NCI-H1694 treated with DMSO at 0.1 percent for 48 hours (cell line): ENCODE measurements at regions not wholly inside any gene's neighbourhood (a gene's known extent, or its start where the extent isn't known, plus 50 kb on each side); places are given as distances from the start of the nearest gene placed in this dataset.

ENCODE experiments used
- DNase-seq: peaks from one replicate; lab custom pipeline; 2025; lab: John Stamatoyannopoulos, UW

DNA sequence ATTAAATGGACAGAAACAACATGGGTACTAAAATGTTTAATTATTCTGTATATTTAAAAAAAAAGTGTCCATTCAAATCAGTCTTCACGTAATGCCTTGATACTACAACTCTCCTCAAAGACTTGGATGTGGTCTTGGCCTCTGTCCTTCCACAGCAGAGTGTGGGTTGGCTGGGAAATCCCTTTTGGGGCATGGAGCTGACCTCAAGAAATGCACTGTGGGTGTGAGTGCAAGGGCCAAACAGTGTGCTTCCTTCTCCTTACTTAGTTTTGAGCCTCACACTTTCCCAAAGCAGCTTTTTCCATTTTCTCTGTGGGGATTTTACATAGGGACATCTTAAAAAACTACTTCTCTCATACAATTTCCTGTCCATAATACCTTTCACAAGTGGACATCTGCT, 607.4 kb downstream of the EFNB2 start:
- DNase-seq, result no peak

DNA sequence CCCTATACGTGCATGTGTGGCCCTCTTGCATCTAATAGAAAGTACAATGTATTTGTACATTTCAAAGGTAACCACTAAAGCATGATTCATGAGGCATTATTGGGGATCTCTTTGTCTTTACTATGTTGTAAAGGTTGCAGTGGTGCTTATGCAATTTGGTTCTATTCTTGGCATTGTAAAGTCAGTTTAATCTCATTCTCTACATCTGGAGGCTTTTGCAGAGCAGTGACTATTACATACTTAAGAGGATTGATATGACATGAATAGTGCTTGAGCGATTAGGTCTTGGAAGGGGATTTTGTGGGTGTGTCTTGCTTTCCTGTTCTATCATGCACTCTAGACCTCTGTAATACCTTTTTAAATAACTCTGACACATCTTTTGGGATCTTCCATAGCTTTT, 610.0 kb downstream of the EFNB2 start:
- no peak for DNase-seq

DNA sequence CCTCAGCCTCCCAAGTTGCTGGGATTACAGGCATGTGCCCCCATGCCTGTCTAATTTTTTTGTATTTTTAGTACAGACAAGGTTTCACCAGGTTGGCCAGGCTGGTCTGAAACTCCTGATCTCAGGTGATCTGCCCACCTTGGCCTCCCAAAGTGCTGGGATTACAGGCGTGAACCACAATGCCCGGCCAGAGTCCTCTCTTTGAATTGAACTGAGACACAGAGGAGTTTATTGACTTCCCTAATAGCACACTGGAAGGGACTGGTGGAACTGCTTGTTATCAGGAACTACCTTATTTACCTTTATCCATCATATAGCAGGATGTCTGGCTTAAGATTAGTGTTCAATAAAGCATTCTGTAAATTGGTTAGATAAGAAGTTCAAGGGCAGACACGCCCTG, 613.8 kb downstream of the EFNB2 start:
- DNase-seq, result no peak

GRCh38 chr13:105920370-105920769, 615.1 kb downstream of the EFNB2 start:
- DNase-seq, result no peak

GRCh38 chr13:105918842-105919741, 616.4 kb downstream of the EFNB2 start:
- no peak for DNase-seq

GRCh38 chr13:105915146-105915850, 620.2 kb downstream of the EFNB2 start:
- no peak for DNase-seq

GRCh38 chr13:105914291-105915036, 621.0 kb downstream of the EFNB2 start:
- DNase-seq, result no peak

DNA sequence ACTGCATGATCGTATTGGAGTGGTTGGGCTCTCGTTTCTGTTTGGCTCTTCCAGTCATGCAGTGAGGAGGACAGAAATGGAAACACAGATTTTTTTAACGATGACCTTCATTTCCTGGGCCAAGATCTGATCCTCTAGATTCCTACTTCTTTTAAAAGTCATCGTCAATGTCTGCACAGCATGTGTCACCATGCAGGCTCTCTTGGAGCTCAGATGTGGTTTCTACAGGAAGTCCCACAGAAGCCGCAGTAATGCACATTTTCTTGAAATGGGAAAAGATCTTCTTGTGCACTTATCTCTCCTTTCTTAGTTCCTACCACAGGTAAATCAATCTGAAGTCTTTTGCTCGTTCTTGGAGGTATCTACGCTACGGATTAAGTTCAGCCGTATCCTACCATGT, 626.9 kb downstream of the EFNB2 start:
- DNase-seq, result no peak

GRCh38 chr13:105907319-105908019, 628.0 kb downstream of the EFNB2 start:
- DNase-seq, result no peak

- no peak for DNase-seq
These were observed 628.7 kb downstream of the EFNB2 start for GRCh38 chr13:105906746-105907145.

GRCh38 chr13:105904034-105904742, 631.3 kb downstream of the EFNB2 start:
- DNase-seq, result no peak

- no peak for DNase-seq
These were observed 633.1 kb downstream of the EFNB2 start for GRCh38 chr13:105902396-105902795.

DNA sequence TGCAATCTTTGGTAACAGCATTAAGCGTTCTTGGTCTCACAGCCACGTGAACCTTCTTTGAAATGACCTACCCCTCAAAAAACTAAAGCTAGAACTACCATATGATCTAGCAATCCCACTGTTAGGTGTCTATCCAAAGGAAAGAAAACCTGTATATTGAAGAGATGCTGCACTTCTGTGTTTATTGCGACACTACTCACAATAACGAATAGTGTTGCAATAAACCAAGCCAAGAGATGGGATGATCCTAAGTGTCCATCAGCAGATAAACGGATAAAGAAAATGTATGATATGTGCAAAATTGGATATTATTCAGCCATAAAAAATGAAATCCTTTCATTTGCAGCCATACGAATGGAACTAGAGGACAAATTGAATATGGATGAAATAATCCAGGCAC, 637.9 kb downstream of the EFNB2 start:
- DNase-seq, result no peak

GRCh38 chr13:105894697-105895096, 640.8 kb downstream of the EFNB2 start:
- DNase-seq, result no peak

DNA sequence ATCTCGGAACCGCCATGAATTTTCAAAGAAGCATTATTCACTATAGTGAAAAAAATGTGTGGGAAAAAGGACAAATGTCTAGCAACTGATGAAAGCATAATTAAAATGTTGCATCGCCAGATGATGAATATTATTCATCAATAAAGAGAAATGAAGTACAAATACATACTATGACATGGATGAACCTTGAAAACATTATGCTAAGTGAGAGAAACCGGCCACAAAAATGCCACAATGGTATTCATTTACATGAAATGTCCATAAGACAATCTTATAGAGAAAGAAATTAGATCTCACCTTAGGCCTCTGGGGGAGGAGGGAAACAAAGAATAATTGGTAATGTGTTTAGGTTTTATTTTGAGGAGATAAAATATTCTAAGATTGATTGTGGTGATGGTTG, 645.0 kb downstream of the EFNB2 start:
- DNase-seq, result no peak

DNA sequence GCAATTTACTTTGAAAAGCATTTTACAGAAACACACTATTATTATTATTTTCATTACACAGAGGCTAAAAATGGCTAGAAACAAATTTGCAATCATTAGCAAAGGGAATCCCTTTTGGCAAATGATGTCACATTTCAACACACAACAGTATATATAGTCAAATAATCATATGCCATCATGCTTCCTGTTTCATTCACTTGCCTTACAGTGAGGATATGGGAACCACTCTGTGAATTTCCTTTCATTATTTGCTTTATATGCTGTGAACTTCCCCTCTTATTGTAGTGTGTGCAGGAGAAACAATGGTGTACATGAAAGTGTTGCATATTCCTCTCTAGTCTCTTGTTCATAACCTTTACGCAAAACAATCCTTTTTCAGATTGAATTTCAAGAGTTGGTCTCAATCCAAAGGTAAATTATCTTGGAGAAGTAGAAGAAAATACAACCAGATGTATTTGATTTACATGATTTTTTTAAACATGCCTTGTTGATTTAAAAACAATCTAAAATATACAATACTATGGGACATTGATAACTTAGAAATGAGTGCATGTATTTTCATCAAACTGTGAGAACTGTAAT, 657.3 kb downstream of the EFNB2 start:
- DNase-seq, result no peak

GRCh38 chr13:105874814-105875213, 660.6 kb downstream of the EFNB2 start:
- no peak for DNase-seq

DNA sequence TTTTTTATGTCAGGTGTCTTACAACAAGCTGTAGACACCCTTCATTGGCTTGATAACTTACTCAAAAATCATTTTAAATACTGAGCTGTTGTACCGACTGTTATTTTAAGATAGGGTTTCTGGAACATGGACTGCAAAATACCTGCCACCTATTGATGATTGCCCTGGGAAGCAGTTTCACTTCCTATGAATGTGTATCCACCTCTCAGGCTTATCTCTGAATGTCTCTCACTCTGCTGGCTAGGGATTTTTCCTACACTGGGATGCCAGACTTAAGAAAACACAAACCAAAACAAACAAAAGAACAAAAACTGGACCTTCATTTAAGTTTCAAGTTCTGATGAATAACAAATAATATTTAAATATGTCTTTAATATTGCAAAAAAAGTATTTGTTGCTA, 663.7 kb downstream of the EFNB2 start:
- no peak for DNase-seq

GRCh38 chr13:105871326-105871725, 664.1 kb downstream of the EFNB2 start:
- DNase-seq, result no peak

DNA sequence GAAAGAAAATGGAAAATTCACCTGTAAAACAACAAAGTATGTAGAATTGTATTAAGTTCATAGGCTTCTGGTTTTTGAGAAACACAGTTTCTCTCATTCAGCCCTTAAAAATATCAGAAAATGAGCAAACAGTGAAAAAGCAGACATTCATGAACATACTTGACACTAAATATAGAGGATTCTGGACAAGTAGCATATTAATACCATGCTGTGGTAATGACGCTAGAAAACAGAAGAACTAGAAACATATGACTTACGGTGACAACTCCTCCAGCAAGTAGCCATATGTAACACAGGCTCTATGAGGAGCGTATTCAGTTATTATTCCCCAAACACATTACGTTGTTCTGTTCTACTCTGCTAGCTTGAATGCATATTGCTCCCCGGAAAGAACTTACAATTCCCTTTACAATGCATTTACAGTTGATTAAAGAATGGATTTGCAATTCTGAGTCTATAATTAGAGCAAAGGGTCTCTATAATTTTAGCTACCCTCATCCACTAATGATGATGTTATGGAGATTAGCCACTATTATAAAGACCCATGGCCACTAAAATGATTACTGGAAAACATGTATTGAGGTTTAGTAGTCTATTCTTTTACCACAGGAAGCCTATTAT, 672.1 kb downstream of the EFNB2 start:
- DNase-seq, result no peak

DNA sequence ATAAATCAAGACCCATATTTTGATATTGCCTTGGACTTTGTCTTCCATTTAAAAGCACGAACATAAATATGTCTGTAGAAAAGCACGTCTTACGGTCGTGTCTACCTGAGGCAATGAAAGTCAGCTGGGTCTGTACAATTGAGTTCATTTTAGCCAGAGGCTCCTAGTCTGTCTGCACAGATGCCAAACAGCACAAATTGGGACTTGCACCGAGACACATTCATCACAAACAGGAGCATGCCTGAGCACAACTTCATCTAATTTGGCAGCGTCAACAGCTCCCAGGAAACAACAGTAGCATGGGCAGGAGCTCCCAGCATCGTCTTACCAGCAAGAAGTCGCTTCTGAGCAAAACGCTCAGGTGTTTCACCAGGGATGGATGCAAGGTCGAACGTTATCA, 687.0 kb downstream of the EFNB2 start:
- DNase-seq, result peak; percentile 91
